C4-2B (cell line): ENCODE measurements at regions not wholly inside any gene's neighbourhood (a gene's known extent, or its start where the extent isn't known, plus 50 kb on each side); places are given as distances from the start of the nearest gene placed in this dataset.

ENCODE experiments used
- ZFX ChIP-seq: fragments of 450-650 bp; IDR thresholded peaks from 2 replicates; pipeline ENCODE4 v1.6.1; 2017
- TF ChIP-seq, protein P1 (sequence below): fragments of 450-650 bp; conservative IDR thresholded peaks from 2 replicates; pipeline ENCODE4 v1.5.1; 2017; ENCODE audit warnings: mild to moderate bottlenecking

- TF ChIP-seq, protein P1, sequence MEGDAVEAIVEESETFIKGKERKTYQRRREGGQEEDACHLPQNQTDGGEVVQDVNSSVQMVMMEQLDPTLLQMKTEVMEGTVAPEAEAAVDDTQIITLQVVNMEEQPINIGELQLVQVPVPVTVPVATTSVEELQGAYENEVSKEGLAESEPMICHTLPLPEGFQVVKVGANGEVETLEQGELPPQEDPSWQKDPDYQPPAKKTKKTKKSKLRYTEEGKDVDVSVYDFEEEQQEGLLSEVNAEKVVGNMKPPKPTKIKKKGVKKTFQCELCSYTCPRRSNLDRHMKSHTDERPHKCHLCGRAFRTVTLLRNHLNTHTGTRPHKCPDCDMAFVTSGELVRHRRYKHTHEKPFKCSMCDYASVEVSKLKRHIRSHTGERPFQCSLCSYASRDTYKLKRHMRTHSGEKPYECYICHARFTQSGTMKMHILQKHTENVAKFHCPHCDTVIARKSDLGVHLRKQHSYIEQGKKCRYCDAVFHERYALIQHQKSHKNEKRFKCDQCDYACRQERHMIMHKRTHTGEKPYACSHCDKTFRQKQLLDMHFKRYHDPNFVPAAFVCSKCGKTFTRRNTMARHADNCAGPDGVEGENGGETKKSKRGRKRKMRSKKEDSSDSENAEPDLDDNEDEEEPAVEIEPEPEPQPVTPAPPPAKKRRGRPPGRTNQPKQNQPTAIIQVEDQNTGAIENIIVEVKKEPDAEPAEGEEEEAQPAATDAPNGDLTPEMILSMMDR: no peak
- no peak for TF ChIP-seq ZFX
These were observed 1102.8 kb downstream of the BRINP3 start for GRCh38 chr1:189374816-189375215.
